Urinary bladder (tissue), 3 donors: ENCODE measurements at regions not wholly inside any gene's neighbourhood (a gene's known extent, or its start where the extent isn't known, plus 50 kb on each side); places are given as distances from the start of the nearest gene placed in this dataset.

Source experiments
- DNase-seq: peaks from one replicate; pipeline ENCODE4 v3.0.0-alpha.2; 2015; ENCODE audit errors: extremely low spot score
- H3K27ac ChIP-seq: one replicate; pipeline ENCODE4 v1.5.1; 2013; ENCODE audit warnings: low read depth, mild to moderate bottlenecking, moderate library complexity
- H3K36me3 ChIP-seq: one replicate; pipeline ENCODE4 v1.6.1; 2013; ENCODE audit warnings: mild to moderate bottlenecking, moderate library complexity; ENCODE audit not compliant: insufficient read depth
- H3K4me1 ChIP-seq: one replicate; pipeline ENCODE4 v1.6.1; 2013; ENCODE audit warnings: mild to moderate bottlenecking, moderate library complexity; ENCODE audit not compliant: insufficient read depth
- H3K4me3 ChIP-seq: one replicate; pipeline ENCODE4 v1.5.1; 2013; ENCODE audit warnings: low read depth, low read length
- WGBS: extraction: QIAGEN DNeasy Blood & Tissue Kit; methylation state at CpG from one replicate; pipeline ENCODE4 v1.1.7; 2013; 5-methylcytosine and 5-hydroxymethylcytosine counted together
- donor health status: healthy with polysubstance abuse.
- donor health status: healthy.

- no peaks in the 10 kb centered on the region for H3K36me3 ChIP-seq
- WGBS = 65% methylated on average over 7 of the region's 7 CpGs
- H3K4me1 ChIP-seq = no peaks in the 10 kb centered on the region
- no peak for DNase-seq
- H3K27ac ChIP-seq = no peak overlapping the region
- no peak overlapping the region for H3K4me3 ChIP-seq
These were observed 373.1 kb upstream of the HS3ST1 start for GRCh38 chr4:11801466-11802446.

- no peaks in the 10 kb centered on the region for H3K4me1 ChIP-seq
- no peak overlapping the region for H3K4me3 ChIP-seq
- no peak for DNase-seq
- 23% methylated on average over 1 of the region's 1 CpG for WGBS
- H3K27ac ChIP-seq = no peak overlapping the region
- H3K36me3 ChIP-seq = no peaks in the 10 kb centered on the region
These were observed 370.5 kb upstream of the HS3ST1 start for GRCh38 chr4:11799196-11799595.

DNA sequence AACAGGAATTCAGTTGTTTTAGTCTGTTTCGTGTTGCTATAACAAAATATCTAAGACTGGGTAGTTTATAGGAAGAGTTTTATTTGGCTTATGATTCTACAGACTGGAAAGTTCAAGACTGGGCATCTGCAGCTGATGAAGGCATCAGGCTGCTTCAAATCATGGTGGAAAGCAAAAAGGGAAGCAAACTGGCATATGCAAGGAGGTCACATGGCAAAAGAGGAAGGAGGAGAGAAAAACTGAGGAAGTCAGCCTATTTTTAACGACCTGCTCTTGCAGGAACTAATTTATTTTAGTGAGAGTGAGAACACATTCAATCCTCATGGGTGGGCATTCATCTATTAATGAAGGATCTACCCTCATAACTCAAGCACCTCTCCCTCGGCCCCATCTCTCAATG is 363.1 kb upstream of the HS3ST1 start:
- Histone ChIP-seq H3K4me3 (no peak overlapping the region), H3K4me1 (no peaks in the 10 kb centered on the region), H3K36me3 (no peaks in the 10 kb centered on the region), H3K27ac (no peak overlapping the region)
- DNase-seq = no peak
- WGBS = 82% methylated on average over 3 of the region's 3 CpGs

- 89% methylated on average over 4 of the region's 4 CpGs for WGBS
- Histone ChIP-seq H3K4me1 (no peaks in the 10 kb centered on the region), H3K36me3 (no peaks in the 10 kb centered on the region), H3K27ac (no peak overlapping the region), H3K4me3 (no peak overlapping the region)
- no peak for DNase-seq
These were observed 361.5 kb upstream of the HS3ST1 start for GRCh38 chr4:11790230-11790629.

DNA sequence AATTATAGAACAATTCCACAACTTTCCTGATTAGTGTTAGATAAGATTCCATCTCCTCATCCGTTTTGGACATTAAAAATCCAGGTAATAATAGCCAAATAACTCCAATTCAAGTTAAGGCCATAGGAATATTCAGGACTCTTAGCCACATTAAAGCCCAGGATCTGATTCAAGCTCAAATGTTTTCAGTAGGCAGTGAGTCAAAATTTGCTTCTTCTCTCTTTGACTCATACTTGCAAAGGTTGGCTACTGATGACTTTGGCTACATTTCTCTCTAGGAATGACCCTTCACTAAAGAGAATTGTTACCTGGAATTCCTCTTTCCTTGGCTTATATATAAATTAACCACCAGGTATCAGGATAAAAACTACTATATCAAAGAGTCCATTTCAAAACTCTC is 354.9 kb upstream of the HS3ST1 start:
- no peaks in the 10 kb centered on the region for H3K36me3 ChIP-seq
- no peaks in the 10 kb centered on the region for H3K4me1 ChIP-seq
- 44% methylated on average over 1 of the region's 1 CpG for WGBS

DNA sequence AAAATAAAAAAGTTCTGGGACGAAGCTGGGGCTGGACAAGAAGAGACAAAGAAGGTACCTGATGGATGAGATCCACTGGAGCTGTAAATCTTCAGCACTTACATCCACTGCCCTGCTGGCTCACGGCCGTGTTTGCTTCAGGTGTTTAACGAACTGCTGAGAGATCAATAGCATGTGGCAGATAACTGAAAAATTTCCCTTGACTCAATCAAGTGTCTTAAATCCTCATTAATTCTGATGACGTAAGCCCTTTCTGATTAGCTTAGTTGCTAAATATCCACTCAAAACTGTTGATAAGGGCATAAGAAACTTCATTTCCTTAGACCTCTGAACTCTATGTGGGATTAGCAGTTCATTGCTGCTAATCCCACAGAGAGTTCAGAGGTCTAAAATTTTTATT is 354.2 kb upstream of the HS3ST1 start:
- no peak for DNase-seq
- H3K27ac ChIP-seq = no peak overlapping the region
- WGBS = 75% methylated on average over 5 of the region's 5 CpGs

More for the DNA sequence above, 354.9 kb upstream of the HS3ST1 start:
- no peak overlapping the region for H3K27ac ChIP-seq
- no peak for DNase-seq
- H3K4me3 ChIP-seq = no peak overlapping the region

GRCh38 chr4:11777447-11777846 is 348.8 kb upstream of the HS3ST1 start:
- Histone ChIP-seq H3K27ac (no peak overlapping the region), H3K36me3 (no peaks in the 10 kb centered on the region), H3K4me3 (no peak overlapping the region), H3K4me1 (no peaks in the 10 kb centered on the region)
- 83% methylated on average over 3 of the region's 3 CpGs for WGBS
- no peak for DNase-seq

More for the DNA sequence above, 354.2 kb upstream of the HS3ST1 start:
- no peak overlapping the region for H3K4me3 ChIP-seq
- no peaks in the 10 kb centered on the region for H3K36me3 ChIP-seq
- H3K4me1 ChIP-seq = no peaks in the 10 kb centered on the region

- no peak for DNase-seq
- Histone ChIP-seq H3K27ac (no peak overlapping the region), H3K4me1 (no peaks in the 10 kb centered on the region), H3K4me3 (no peak overlapping the region), H3K36me3 (no peaks in the 10 kb centered on the region)
- 70% methylated on average over 2 of the region's 2 CpGs for WGBS
These were observed 345.7 kb upstream of the HS3ST1 start for GRCh38 chr4:11774346-11774745.

DNA sequence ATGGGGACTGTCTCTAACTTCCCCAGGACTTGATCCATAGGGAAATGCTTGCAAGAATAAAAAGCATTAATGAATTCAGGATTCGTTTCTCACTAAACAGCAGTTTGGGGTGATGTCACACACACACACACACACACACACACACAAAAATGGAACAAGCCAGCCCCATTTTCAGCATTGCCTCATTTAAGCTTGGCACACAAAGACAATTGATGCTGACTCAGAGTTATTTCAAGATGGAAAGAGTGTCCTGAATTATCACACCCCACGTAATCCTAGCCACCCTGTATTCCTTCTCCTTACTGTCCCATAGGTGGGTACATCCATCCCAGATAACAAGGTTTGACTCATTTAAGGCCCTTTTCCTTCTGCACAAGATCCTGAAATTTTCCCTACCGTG is 345.1 kb upstream of the HS3ST1 start:
- Histone ChIP-seq H3K4me1 (no peaks in the 10 kb centered on the region), H3K36me3 (no peaks in the 10 kb centered on the region), H3K4me3 (no peak overlapping the region), H3K27ac (no peak overlapping the region)
- no peak for DNase-seq
- WGBS = 93% methylated on average over 3 of the region's 3 CpGs

GRCh38 chr4:11769434-11769833 is 340.7 kb upstream of the HS3ST1 start:
- no peak for DNase-seq
- no peak overlapping the region for H3K27ac ChIP-seq
- 55% methylated on average over 3 of the region's 3 CpGs for WGBS
- no peaks in the 10 kb centered on the region for H3K4me1 ChIP-seq
- no peaks in the 10 kb centered on the region for H3K36me3 ChIP-seq
- no peak overlapping the region for H3K4me3 ChIP-seq

- Histone ChIP-seq H3K4me3 (no peak overlapping the region), H3K4me1 (no peaks in the 10 kb centered on the region), H3K27ac (no peak overlapping the region), H3K36me3 (no peaks in the 10 kb centered on the region)
- DNase-seq = no peak
- 54% methylated on average over 7 of the region's 7 CpGs for WGBS
These were observed 339.7 kb upstream of the HS3ST1 start for GRCh38 chr4:11768251-11768972.

DNA sequence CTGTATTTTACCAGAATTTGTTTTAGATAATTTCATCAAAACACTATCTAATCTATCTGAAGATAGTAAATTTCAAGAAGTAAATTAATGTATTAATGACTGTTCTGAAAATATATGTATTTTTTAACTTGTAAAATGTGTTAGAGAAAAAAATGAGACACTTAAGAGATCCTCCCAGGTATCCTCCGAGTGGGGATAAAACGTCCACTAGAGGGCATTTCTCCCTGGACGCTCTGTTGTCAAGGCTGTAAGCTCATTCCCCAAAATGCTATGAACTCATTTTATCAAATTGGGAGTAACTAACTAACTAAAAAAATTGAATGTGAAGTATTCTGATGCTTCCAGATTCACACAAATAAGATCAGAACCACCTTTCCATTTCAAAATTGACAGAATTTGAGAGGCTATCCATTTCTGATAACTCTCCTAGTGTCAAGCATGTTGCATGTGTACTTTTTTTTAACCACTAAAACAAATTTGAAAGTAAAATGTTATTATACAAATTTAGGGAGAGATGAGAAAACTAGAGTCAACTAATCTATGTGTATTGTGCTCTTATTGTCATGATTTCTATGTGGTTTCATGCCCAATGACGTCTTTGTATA is 337.3 kb upstream of the HS3ST1 start:
- Histone ChIP-seq H3K36me3 (no peaks in the 10 kb centered on the region), H3K27ac (no peak overlapping the region), H3K4me3 (no peak overlapping the region), H3K4me1 (no peaks in the 10 kb centered on the region)
- 41% methylated on average over 4 of the region's 4 CpGs for WGBS
- no peak for DNase-seq

DNA sequence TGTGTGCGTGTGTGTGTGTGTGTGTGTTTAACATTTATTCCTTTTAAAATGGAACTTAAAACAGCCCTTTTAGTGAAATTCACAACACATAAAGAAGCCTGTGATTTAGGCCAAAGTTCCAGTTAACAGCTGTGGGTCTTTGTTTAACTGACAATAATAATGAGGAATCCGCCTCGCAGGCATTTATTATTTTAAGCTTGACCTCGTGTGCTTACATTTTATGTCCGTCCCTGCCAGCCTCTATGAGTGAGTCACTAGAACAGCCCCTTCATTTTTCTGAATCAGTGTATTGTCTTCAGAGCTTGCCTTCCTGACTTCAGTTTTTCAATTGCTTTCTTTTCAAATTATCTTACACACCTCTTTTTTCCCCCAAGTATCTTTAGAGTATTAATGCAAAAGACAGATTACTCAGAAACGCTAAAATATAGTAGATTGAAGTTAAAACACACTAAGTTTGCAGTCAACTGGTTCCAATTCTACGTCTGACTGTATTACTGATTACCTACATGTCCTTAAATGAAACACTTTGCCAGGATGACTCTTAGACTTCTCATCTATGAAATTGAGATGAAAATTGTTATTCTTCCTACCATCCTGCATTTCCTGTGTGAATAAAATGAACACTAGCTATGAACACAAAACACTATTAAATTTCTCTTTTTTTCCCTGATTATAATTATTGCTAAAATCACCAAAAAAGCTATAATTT is 319.6 kb upstream of the HS3ST1 start:
- H3K36me3 ChIP-seq = no peaks in the 10 kb centered on the region
- DNase-seq = peak; percentile 28
- no peak overlapping the region for H3K27ac ChIP-seq
- H3K4me1 ChIP-seq = no peaks in the 10 kb centered on the region
- no peak overlapping the region for H3K4me3 ChIP-seq
- 24% methylated on average over 7 of the region's 7 CpGs for WGBS
